HUES64 (cell line): ENCODE measurements at regions not wholly inside any gene's neighbourhood (a gene's known extent, or its start where the extent isn't known, plus 50 kb on each side); places are given as distances from the start of the nearest gene placed in this dataset.
"Not testable (repeated sequence)": the region's sequence is repeated elsewhere in the genome, so short reads cannot be mapped to it uniquely, and the experiment has no call there.

Experiments used
- H3K27ac ChIP-seq: 2 replicates; pipeline ENCODE4 v1.7.0; 2013; ENCODE audit warnings: low read depth, low read length, inconsistent platforms
- H3K27me3 ChIP-seq: 2 replicates; pipeline ENCODE4 v1.6.1; 2013; ENCODE audit warnings: mild to moderate bottlenecking, low read length; ENCODE audit not compliant: insufficient read depth
- H3K36me3 ChIP-seq: 2 replicates; pipeline ENCODE4 v1.6.1; 2013; ENCODE audit warnings: mild to moderate bottlenecking, low read length; ENCODE audit not compliant: insufficient read depth
- H3K4me1 ChIP-seq: 2 replicates; pipeline ENCODE4 v1.6.1; 2013; ENCODE audit warnings: mild to moderate bottlenecking, low read length, moderate library complexity; ENCODE audit not compliant: insufficient read depth
- H3K4me3 ChIP-seq: 2 replicates; pipeline ENCODE4 v1.5.1; 2013; ENCODE audit warnings: mild to moderate bottlenecking, low read length, moderate library complexity
- H3K9ac ChIP-seq: 2 replicates; pipeline ENCODE4 v1.6.1; 2013; ENCODE audit warnings: mild to moderate bottlenecking, low read depth, low read length
- H3K9me3 ChIP-seq: 2 replicates; pipeline ENCODE4 v1.6.1; 2013; ENCODE audit warnings: low read depth, low read length; ENCODE audit not compliant: insufficient read depth
- WGBS: fragments of 150-250, 120-280 bp; methylation state at CpG from one replicate; pipeline ENCODE4 v1.1.7; 2013; ENCODE audit warnings: missing lambda C conversion rate; 5-methylcytosine and 5-hydroxymethylcytosine counted together

DNA sequence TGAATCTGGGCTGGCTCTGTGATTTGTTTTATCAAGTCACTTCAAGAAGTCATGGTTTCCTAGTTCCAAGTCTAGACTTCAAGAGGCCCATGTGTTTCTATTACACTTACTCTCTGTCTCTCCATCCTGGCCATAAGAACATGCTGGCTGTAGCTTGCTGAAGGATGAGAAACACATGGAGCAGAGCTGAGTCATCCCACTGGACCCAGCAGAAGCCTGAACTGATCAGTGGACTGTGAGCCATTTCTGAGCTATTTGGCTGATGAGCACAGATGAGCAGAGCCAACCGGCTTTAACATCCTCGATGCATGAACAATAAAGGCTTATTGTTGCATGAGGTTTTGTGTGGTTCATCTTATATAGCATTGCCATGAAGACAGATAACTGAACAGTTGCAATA is 290.6 kb upstream of the BOD1L1 start:
- Histone ChIP-seq H3K4me3 (no peak overlapping the region), H3K36me3 (no peaks in the 10 kb centered on the region), H3K9me3 (no peaks in the 10 kb centered on the region), H3K4me1 (peaks cover 11% of the 10 kb centered on the region), H3K27ac (no peak overlapping the region), H3K27me3 (no peaks in the 10 kb centered on the region), H3K9ac (no peak overlapping the region)
- WGBS = 94% methylated on average over 2 of the region's 2 CpGs

GRCh38 chr4:13918991-13919441 is 291.5 kb upstream of the BOD1L1 start:
- peaks cover 11% of the 10 kb centered on the region for H3K4me1 ChIP-seq
- H3K4me3 ChIP-seq = no peak overlapping the region
- H3K27ac ChIP-seq = no peak overlapping the region
- 95% methylated on average over 6 of the region's 7 CpGs for WGBS
- no peak overlapping the region for H3K9ac ChIP-seq
- no peaks in the 10 kb centered on the region for H3K9me3 ChIP-seq
- H3K36me3 ChIP-seq = no peaks in the 10 kb centered on the region
- no peaks in the 10 kb centered on the region; the same call in 1 of the 2 replicates for H3K27me3 ChIP-seq

DNA sequence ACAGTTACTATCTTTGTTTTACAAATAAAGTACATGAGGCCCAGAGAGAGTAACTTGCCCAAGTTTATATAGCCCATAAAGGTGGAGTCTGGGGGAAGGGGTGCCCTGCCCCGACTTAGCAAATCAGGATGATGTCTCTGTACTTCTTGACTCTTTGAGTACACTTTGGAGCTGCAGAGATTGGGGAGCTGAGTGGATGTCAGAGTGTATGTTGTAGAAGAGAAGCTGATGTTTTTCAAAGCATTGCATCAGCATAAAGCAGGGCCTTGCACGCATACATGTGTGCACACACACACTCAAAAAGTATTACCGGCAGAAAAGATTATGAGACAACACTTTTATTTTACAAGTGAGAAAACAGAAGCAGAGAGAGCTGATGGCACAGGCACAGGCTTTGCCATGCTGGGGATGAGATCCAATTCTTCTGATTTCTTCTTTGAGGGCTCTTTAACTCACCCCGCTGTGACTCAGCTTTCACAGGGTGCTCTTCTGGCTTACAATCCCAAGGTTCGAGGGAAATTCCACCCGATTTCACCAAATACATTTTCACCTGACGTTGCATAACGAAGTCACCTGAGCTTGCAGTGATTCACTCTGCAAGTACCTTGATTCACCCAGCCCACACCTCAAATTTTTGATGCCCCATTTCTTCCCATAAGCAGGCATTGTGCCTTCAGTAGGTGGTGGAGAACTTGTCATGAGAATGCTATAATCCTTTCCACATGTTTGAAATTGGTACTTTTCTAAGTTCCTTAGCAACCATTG is 292.8 kb upstream of the BOD1L1 start:
- peaks cover 11% of the 10 kb centered on the region for H3K4me1 ChIP-seq
- H3K27ac ChIP-seq = peak overlapping the region; percentile 33
- no peak overlapping the region for H3K4me3 ChIP-seq
- WGBS = 84% methylated on average over 8 of the region's 8 CpGs
- H3K27me3 ChIP-seq = no peaks in the 10 kb centered on the region; the same call in 1 of the 2 replicates
- H3K9ac ChIP-seq = no peak overlapping the region; the same call in 1 of the 2 replicates
- H3K9me3 ChIP-seq = no peaks in the 10 kb centered on the region
- H3K36me3 ChIP-seq = no peaks in the 10 kb centered on the region

DNA sequence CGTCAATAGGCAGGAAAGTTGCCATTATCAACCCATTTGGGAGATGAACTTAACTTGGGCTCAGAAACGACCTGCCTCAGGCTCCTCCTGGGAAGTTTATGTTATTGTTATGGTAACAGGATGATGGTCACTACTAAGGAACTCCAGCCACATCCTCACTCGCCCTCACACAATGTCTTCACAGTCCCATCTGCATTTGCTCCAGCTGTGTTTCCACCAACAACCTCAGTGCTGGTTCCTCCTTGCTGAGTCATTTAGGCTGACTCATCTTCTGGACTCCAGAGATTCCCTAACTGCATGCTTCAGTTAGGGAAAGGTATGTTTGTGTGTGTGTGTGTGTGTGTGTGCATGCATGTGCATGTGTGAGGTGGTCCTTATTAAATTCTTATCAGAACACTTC is 293.4 kb upstream of the BOD1L1 start:
- Histone ChIP-seq H3K27ac (peak overlapping the region; percentile 33), H3K9ac (no peak overlapping the region; the same call in 1 of the 2 replicates)

GRCh38 chr4:13921805-13922204 is 294.3 kb upstream of the BOD1L1 start:
- Histone ChIP-seq H3K27ac (no peak overlapping the region), H3K9me3 (no peaks in the 10 kb centered on the region), H3K9ac (no peak overlapping the region), H3K27me3 (no peaks in the 10 kb centered on the region; the same call in 1 of the 2 replicates), H3K4me1 (peaks cover 11% of the 10 kb centered on the region), H3K36me3 (no peaks in the 10 kb centered on the region), H3K4me3 (no peak overlapping the region)
- WGBS = 97% methylated on average over 1 of the region's 1 CpG

More for the DNA sequence above, 293.4 kb upstream of the BOD1L1 start:
- no peaks in the 10 kb centered on the region for H3K36me3 ChIP-seq
- H3K4me1 ChIP-seq = peaks cover 11% of the 10 kb centered on the region
- no peak overlapping the region for H3K4me3 ChIP-seq
- 48% methylated on average over 3 of the region's 3 CpGs for WGBS
- H3K9me3 ChIP-seq = no peaks in the 10 kb centered on the region
- H3K27me3 ChIP-seq = no peaks in the 10 kb centered on the region; the same call in 1 of the 2 replicates

GRCh38 chr4:13922459-13922858 is 294.9 kb upstream of the BOD1L1 start:
- WGBS = 96% methylated on average over 2 of the region's 2 CpGs
- peaks cover 11% of the 10 kb centered on the region for H3K4me1 ChIP-seq
- no peak overlapping the region for H3K4me3 ChIP-seq
- no peak overlapping the region for H3K9ac ChIP-seq
- no peaks in the 10 kb centered on the region; the same call in 1 of the 2 replicates for H3K27me3 ChIP-seq
- H3K27ac ChIP-seq = no peak overlapping the region
- H3K36me3 ChIP-seq = no peaks in the 10 kb centered on the region
- H3K9me3 ChIP-seq = no peaks in the 10 kb centered on the region

DNA sequence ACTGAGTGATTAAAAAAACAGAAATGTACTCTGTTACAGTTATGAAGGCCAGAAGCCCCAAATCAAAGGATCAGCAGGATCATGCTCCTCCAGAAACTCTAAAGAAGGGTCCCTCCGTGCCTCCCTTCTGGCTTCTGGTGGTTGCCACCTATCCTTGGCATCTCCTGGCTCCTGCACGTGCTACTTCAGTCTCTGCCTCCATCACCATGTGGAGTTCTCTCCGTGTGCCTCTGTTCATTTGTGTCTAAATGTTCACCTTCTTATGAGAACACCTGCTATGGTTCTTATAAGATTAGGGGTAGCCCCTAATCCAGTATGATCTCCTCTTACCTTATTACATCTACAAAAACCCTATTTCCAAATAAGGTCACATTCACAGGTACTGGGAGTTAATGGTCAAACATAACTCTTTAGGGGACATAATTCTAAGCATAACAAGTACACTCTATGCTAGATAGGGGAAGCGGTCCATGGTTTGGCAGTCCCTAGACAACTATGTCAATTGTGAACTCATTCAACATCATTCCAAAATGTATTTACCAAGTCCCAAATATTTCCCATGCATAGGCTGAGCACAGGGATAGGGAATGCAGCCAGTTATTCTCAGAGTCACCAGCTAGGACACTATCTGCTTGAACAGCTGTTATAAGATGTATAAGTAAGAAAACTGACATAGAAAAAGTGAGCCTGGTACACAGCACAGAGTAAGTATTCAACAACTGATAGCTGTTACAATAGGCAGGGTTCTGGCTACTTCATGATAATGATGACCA is 295.5 kb upstream of the BOD1L1 start:
- no peak overlapping the region for H3K9ac ChIP-seq
- H3K4me1 ChIP-seq = peaks cover 11% of the 10 kb centered on the region
- no peak overlapping the region for H3K27ac ChIP-seq
- no peak overlapping the region for H3K4me3 ChIP-seq
- no peaks in the 10 kb centered on the region for H3K36me3 ChIP-seq
- H3K9me3 ChIP-seq = no peaks in the 10 kb centered on the region
- WGBS = 55% methylated on average over 4 of the region's 4 CpGs
- H3K27me3 ChIP-seq = no peaks in the 10 kb centered on the region; the same call in 1 of the 2 replicates

DNA sequence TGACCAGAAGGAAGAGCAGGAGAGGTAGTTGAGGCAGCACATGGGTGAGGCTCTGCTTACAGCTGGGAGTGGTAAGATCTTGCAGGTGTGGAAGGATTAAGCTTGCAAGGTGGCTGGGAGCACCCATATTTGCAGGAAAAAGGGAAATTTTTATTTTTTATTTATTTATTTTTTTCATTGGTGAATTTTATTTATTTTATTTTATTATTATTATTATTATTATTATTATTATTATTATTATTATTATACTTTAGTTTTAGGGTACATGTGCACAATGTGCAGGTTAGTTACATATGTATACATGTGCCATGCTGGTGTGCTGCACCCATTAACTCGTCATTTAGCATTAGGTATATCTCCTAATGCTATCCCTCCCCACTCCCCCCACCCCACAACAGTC is 297.4 kb upstream of the BOD1L1 start:
- not testable (repeated sequence) for H3K36me3 ChIP-seq, H3K27me3 ChIP-seq, H3K4me3 ChIP-seq, H3K9ac ChIP-seq, H3K9me3 ChIP-seq, H3K27ac ChIP-seq
- no CpG with 5 or more reads among the region's 1 CpG for WGBS
- peaks cover 11% of the 10 kb centered on the region for H3K4me1 ChIP-seq

DNA sequence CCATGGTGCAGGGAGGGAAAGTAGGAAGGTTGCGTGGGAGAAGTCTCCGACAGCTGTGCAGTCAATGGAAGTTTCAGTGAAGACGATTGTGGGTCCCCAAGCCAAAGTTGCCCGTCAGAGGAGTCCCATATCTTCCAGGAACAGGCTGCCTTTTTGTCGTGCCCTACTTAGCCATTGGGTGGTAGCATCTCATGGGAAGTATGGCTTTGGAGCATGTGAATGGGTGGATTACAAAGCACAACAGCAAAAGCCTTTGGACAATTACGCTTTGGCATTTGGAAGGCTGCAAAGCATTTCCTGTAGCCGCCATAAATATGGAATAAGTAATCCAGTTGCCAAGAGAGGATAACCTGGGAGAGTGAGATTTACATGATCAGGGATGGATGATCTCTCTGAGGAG is 300.7 kb upstream of the BOD1L1 start:
- Histone ChIP-seq H3K9ac (no peak overlapping the region), H3K4me1 (no peaks in the 10 kb centered on the region), H3K27me3 (no peaks in the 10 kb centered on the region; the same call in 1 of the 2 replicates), H3K36me3 (no peaks in the 10 kb centered on the region), H3K9me3 (no peaks in the 10 kb centered on the region), H3K4me3 (no peak overlapping the region), H3K27ac (no peak overlapping the region)
- 94% methylated on average over 7 of the region's 7 CpGs for WGBS

DNA sequence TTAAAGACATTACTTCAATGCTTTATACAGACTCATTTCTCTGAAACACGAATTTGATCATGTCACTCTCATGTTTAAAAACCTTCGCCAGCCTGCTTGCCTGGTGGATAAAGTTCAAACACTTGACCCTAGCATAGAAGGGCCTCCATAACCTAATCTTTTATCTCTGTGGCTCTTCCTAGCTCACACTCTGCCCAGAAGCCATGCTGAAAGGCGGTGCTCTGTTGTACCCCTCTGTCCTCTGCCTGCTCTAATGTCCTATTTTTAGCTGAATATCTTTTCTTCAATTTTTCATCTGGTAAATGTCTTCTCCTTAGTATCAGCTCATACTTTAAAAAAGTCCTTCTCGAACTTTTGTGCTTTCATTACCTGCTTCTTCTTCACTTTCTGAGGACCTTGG is 302.6 kb upstream of the BOD1L1 start:
- no peaks in the 10 kb centered on the region for H3K36me3 ChIP-seq
- no peak overlapping the region for H3K4me3 ChIP-seq
- no peak overlapping the region for H3K9ac ChIP-seq
- no peaks in the 10 kb centered on the region for H3K4me1 ChIP-seq
- 91% methylated on average over 4 of the region's 4 CpGs for WGBS
- H3K9me3 ChIP-seq = no peaks in the 10 kb centered on the region
- no peaks in the 10 kb centered on the region for H3K27me3 ChIP-seq
- no peak overlapping the region for H3K27ac ChIP-seq

DNA sequence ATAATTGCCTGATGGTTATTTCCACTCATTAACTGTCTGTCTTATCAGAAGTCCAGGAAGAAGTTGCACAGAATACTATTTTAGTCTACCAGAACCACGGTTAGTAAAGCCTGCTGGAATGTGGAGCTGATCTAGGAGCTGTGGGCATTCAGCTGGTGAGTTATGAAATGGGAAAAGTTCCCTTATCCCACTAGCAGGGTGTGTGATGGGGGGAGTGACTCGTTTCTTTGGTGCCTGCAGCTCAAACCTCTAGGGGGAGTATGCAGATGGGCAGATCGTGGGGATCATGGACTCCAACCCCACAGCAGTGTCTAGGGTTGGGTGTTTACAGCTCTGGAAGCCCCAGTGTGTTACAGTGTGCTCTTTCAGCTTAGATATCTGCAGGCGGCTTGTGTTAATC is 305.7 kb upstream of the BOD1L1 start:
- 92% methylated on average over 4 of the region's 4 CpGs for WGBS
- Histone ChIP-seq H3K27ac (no peak overlapping the region), H3K9ac (no peak overlapping the region), H3K27me3 (no peaks in the 10 kb centered on the region), H3K4me1 (no peaks in the 10 kb centered on the region), H3K36me3 (no peaks in the 10 kb centered on the region), H3K4me3 (no peak overlapping the region), H3K9me3 (no peaks in the 10 kb centered on the region)
